ENCODE measurements at regions not wholly inside any gene's neighbourhood (a gene's known extent, or its start where the extent isn't known, plus 50 kb on each side); places are given as distances from the start of the nearest gene placed in this dataset.

DNA sequence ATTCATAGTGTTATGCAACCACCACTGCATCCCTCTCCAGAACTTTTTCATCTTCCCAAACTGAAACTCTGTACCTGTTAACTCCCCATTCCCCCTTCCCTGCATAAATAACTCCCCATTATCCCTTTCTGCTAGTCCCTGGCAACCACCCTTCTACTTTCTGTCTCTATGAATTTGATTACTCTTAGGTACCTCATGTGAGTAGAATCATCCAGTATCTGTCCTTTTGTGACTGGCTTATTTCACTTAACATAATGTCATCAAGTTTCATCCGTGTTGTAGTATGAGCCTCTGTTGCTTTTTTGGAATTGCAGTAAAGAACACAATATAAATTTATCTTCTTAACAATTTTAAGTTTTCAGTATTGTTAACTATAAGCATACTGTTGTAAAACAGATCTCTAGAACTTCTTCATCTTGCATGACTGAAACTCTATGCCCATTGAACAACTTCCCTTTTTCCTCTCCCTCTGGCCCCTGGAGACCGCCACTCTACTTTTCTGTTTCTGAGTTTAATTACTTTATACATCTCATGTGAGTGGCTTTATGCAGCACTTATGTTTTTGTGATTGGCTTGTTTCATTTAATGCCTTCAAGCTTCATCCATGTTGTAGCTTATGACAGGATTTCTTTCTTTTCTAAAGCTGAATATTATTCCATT, 87.3 kb upstream of the ABCC4 start:
- ATAC-seq = no peak
- H3K27me3 ChIP-seq (ENCODE audit: control insufficient read depth in 2 of 2, insufficient read depth in 2 of 2, low read length in 2 of 2) = no peaks in the 10 kb centered on the region; a peak in 2 of 5 replicates
- H3K9ac ChIP-seq (ENCODE audit: insufficient read depth in 1 of 2, low read depth in 2 of 2, low read length in 2 of 2) = no peak overlapping the region
- no peaks in the 10 kb centered on the region for H3K36me3 ChIP-seq (ENCODE audit: control insufficient read depth, insufficient read depth, low read length)
- ChIA-PET POLR2A (no interaction called here), CTCF (ENCODE audit: low intra/inter-chr PET ratio) (interaction anchor here (0.7 kb wide), 1 partner anchor 46 kb away, joined by 3 read pairs; no protein-coding TSS in a partner anchor)
- no peak overlapping the region for H3K4me2 ChIP-seq (ENCODE audit: insufficient read depth, low read length)
- intact Hi-C loops (cut with micrococcal nuclease) (no loop called here), in situ Hi-C loops (cut with MboI) (loop anchor here (5.0 kb wide), 1 partner anchor 196 kb away; no protein-coding TSS in a partner anchor)
- H3K4me1 ChIP-seq (replicated peaks in 1 of 2; ENCODE audit: control insufficient read depth in 2 of 2, insufficient read depth in 2 of 2, low read length in 2 of 2) = peaks cover 0 to 6% of the 10 kb centered on the region in 2 experiments; a peak in 3 of 5 replicates
- no TSS peak for BruUV-seq (replicated peaks)
- H3K27ac ChIP-seq (ENCODE audit: extremely low read depth, low read depth, low read length) = no peak overlapping the region
- no peak overlapping the region for H2AFZ ChIP-seq (ENCODE audit: low read depth, low read length)
- H4K20me1 ChIP-seq (replicated peaks; ENCODE audit: control insufficient read depth, insufficient read depth, low read length) = no peaks in the 10 kb centered on the region
- no peak for DNase-seq (ENCODE audit: extremely low read depth in 1 of 4, low spot score in 3 of 4)
- no peaks in the 10 kb centered on the region for H3K9me3 ChIP-seq (replicated peaks; ENCODE audit: control insufficient read depth, insufficient read depth, low read depth, low read length)
- no peaks in the 10 kb centered on the region for H3K79me2 ChIP-seq (ENCODE audit: control insufficient read depth, insufficient read depth, low read length)
- H3K4me3 ChIP-seq = no peak overlapping the region
- FAIRE-seq = no peak
- no peaks in the 10 kb centered on the region for H3K9me1 ChIP-seq (ENCODE audit: control insufficient read depth, insufficient read depth, low read length)
- 10% methylated on average over 2 of the region's 2 CpGs for WGBS (ENCODE audit: insufficient coverage, low coverage, missing lambda C conversion rate)
- TF ChIP-seq ZFP30 (CRISPR knock-in tag; IDR thresholded peaks at IDR 0.05; ENCODE audit: borderline replicate concordance) (no peak), CCAR2 (IDR thresholded peaks at IDR 0.05; ENCODE audit: low read depth, low read length) (no peak), MTA3 (IDR thresholded peaks at IDR 0.05; ENCODE audit: borderline replicate concordance) (no peak), THRAP3 (IDR thresholded peaks at IDR 0.05; ENCODE audit: borderline replicate concordance) (no peak), ELF1 (tag; IDR thresholded peaks at IDR 0.05) (no peak), PCBP2 (IDR thresholded peaks at IDR 0.05; ENCODE audit: low read depth, low read length, poor library complexity, severe bottlenecking) (no peak), ZNF239 (CRISPR knock-in tag; IDR thresholded peaks at IDR 0.05) (no peak), STAG1 (CRISPR knock-in tag; IDR thresholded peaks at IDR 0.05; ENCODE audit: borderline replicate concordance) (no peak), XRCC5 (IDR thresholded peaks at IDR 0.05; ENCODE audit: low read depth, low read length) (no peak)
